ENCODE measurements at regions not wholly inside any gene's neighbourhood (a gene's known extent, or its start where the extent isn't known, plus 50 kb on each side); places are given as distances from the start of the nearest gene placed in this dataset.

DNA sequence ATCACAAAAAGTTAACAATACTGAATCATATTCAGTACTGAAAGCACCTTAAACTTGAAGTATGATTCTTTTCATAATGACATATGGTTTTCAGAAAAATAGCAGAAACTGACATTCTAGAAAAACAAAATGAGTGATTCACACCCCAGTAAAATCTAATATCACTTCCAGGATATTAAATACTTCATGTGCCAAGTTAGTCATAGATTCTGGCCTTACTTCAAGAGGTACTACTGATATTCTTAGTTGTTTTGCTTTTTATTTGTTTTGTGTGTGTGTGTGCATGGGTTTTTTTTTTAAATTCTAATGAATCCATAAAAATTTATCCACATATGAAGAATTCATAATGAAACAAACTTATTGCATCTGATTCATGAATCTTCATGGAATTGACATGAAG is 207.9 kb upstream of the UFM1 start:
- intact Hi-C loops (cut with DNase I), result no loop called here
- Histone ChIP-seq H3K27me3 (no peaks in the 10 kb centered on the region), H3K36me3 (replicated peaks in 1 of 2) (no peaks in the 10 kb centered on the region), H3K9me3 (replicated peaks in 1 of 3) (no peaks in the 10 kb centered on the region), H3K4me3 (no peak overlapping the region), H3K4me1 (replicated peaks in 1 of 2) (no peaks in the 10 kb centered on the region), H3K27ac (no peak overlapping the region)
- TF ChIP-seq, protein P1, sequence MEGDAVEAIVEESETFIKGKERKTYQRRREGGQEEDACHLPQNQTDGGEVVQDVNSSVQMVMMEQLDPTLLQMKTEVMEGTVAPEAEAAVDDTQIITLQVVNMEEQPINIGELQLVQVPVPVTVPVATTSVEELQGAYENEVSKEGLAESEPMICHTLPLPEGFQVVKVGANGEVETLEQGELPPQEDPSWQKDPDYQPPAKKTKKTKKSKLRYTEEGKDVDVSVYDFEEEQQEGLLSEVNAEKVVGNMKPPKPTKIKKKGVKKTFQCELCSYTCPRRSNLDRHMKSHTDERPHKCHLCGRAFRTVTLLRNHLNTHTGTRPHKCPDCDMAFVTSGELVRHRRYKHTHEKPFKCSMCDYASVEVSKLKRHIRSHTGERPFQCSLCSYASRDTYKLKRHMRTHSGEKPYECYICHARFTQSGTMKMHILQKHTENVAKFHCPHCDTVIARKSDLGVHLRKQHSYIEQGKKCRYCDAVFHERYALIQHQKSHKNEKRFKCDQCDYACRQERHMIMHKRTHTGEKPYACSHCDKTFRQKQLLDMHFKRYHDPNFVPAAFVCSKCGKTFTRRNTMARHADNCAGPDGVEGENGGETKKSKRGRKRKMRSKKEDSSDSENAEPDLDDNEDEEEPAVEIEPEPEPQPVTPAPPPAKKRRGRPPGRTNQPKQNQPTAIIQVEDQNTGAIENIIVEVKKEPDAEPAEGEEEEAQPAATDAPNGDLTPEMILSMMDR (IDR thresholded peaks at IDR 0.05), result no peak
- no peak for TF ChIP-seq POLR2A (IDR thresholded peaks at IDR 0.05)
- no peak for DNase-seq

DNA sequence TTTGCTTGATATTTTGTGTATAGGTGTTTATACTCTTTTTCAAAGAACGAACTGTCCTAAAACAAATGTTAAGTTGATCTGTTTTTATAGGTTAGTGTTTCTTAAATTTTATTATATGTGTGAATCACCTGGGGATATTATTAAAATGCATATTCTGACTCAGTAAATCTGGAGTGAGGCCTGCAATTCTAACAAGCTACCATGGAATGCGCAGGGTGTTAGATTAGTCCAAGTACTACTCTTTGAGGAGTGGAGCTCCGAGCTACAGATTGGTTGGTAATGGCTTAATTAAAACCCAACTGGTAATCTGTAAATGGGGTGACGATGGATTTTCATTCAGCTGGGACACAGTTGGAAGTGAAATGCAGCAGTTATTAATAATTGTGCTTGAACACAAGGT is 214.1 kb upstream of the UFM1 start:
- H3K27me3 ChIP-seq, result no peaks in the 10 kb centered on the region
- H3K4me3 ChIP-seq, result no peak overlapping the region
- no peak overlapping the region for H3K27ac ChIP-seq
- intact Hi-C loops (cut with DNase I), result no loop called here
- no peak for TF ChIP-seq POLR2A (IDR thresholded peaks at IDR 0.05)
- TF ChIP-seq, protein P1 (IDR thresholded peaks at IDR 0.05), result no peak
- DNase-seq, result no peak
- no peaks in the 10 kb centered on the region for H3K36me3 ChIP-seq (replicated peaks in 1 of 2)
- no peaks in the 10 kb centered on the region for H3K9me3 ChIP-seq (replicated peaks in 1 of 3)
- 78 to 88% (median 85%) methylated on average over 4 of the region's 4 CpGs for WGBS, 4 donors
- no peaks in the 10 kb centered on the region for H3K4me1 ChIP-seq (replicated peaks in 1 of 2)

DNA sequence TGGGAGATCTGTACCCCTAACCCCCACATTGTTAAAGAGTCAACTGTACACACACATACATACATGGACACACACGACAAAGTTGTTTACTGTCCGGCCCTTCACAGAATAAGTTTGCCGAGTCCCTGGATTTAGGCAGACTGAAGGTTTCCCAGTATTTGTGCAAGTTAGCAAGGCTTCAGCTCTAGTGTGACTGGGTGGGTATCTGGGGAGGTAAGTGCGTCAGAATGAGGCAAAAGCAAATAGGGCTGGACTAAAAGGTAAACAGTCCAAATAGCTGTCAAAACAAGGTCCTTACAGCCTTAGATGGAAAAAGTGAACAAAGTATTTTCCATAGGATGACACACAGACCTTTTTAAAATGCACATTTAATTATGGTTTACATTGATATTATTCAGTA is 228.4 kb upstream of the UFM1 start:
- Histone ChIP-seq H3K9me3 (replicated peaks in 1 of 3) (no peaks in the 10 kb centered on the region), H3K27ac (no peak overlapping the region), H3K4me3 (no peak overlapping the region), H3K4me1 (replicated peaks in 1 of 2) (no peaks in the 10 kb centered on the region), H3K27me3 (no peaks in the 10 kb centered on the region), H3K36me3 (replicated peaks in 1 of 2) (no peaks in the 10 kb centered on the region)
- intact Hi-C loops (cut with DNase I), result no loop called here
- DNase-seq, result no peak
- WGBS, 4 donors, result 89 to 92% (median 92%) methylated on average over 4 of the region's 4 CpGs
- TF ChIP-seq POLR2A (IDR thresholded peaks at IDR 0.05), result no peak
- TF ChIP-seq, protein P1 (IDR thresholded peaks at IDR 0.05), result no peak

DNA sequence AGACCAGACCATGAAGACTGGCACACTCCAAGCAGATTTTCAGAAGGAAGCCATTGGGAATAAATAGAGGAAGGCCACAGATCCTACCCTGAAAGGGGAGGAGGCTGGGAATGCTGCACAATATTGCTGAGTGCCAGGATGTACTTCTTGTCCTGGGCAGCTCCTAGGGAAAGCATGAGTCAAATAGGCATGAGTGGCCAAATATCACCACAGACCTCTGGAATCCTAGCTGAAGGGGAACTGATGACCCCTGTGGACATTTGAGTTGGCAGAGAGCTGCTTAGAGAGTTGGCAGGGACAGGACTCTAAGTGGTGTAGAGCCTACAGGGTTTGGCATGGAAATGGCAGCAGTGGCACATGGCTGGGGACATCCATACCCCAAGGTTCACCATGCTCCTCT is 234.3 kb upstream of the TRPC4 start:
- no peaks in the 10 kb centered on the region for H3K27me3 ChIP-seq
- no peaks in the 10 kb centered on the region for H3K4me1 ChIP-seq (replicated peaks in 1 of 2)
- TF ChIP-seq, protein P1 (IDR thresholded peaks at IDR 0.05), result no peak
- no peak for TF ChIP-seq POLR2A (IDR thresholded peaks at IDR 0.05)
- H3K27ac ChIP-seq, result no peak overlapping the region
- intact Hi-C loops (cut with DNase I), result no loop called here
- H3K4me3 ChIP-seq, result no peak overlapping the region
- peaks cover 0 to 5% (median 0%) of the 10 kb centered on the region in 3 donors for H3K9me3 ChIP-seq (replicated peaks in 1 of 3)
- H3K36me3 ChIP-seq (replicated peaks in 1 of 2), result no peaks in the 10 kb centered on the region
- DNase-seq, result no peak

Measured in adrenal gland (tissue), 9 donors.